ENCODE measurements at regions not wholly inside any gene's neighbourhood (a gene's known extent, or its start where the extent isn't known, plus 50 kb on each side); places are given as distances from the start of the nearest gene placed in this dataset.

GRCh38 chr2:100752628-100753333 lies 67.2 kb upstream of the NPAS2 start:
- no peaks in the 10 kb centered on the region for H3K9me3 ChIP-seq (ENCODE audit: insufficient read depth, low read depth, low read length)
- no peaks in the 10 kb centered on the region for H3K36me3 ChIP-seq (ENCODE audit: insufficient read depth, low read length)
- no peak overlapping the region for H3K4me3 ChIP-seq (ENCODE audit: low read length)
- no peak overlapping the region for H3K27ac ChIP-seq (ENCODE audit: low read depth, low read length)
- H3K9ac ChIP-seq (ENCODE audit: low read depth, low read length) = no peak overlapping the region
- 89% methylated on average over 1 of the region's 2 CpGs for WGBS
- no peaks in the 10 kb centered on the region for H3K4me1 ChIP-seq (ENCODE audit: insufficient read depth, low read length)
- no peaks in the 10 kb centered on the region; the same call in 1 of the 2 replicates for H3K27me3 ChIP-seq (ENCODE audit: insufficient read depth, low read length)

GRCh38 chr2:100753444-100753843 lies 66.5 kb upstream of the NPAS2 start:
- H3K9ac ChIP-seq (ENCODE audit: low read depth, low read length) = no peak overlapping the region
- H3K27ac ChIP-seq (ENCODE audit: low read depth, low read length) = no peak overlapping the region
- WGBS = 91% methylated on average over 4 of the region's 4 CpGs

GRCh38 chr2:100753881-100754280 lies 66.1 kb upstream of the NPAS2 start:
- H3K4me1 ChIP-seq (ENCODE audit: insufficient read depth, low read length) = no peaks in the 10 kb centered on the region
- no peaks in the 10 kb centered on the region; the same call in 1 of the 2 replicates for H3K27me3 ChIP-seq (ENCODE audit: insufficient read depth, low read length)
- H3K27ac ChIP-seq (ENCODE audit: low read depth, low read length) = no peak overlapping the region
- H3K9me3 ChIP-seq (ENCODE audit: insufficient read depth, low read depth, low read length) = no peaks in the 10 kb centered on the region
- WGBS = no CpG with 5 or more reads among the region's 1 CpG
- H3K36me3 ChIP-seq (ENCODE audit: insufficient read depth, low read length) = no peaks in the 10 kb centered on the region
- no peak overlapping the region for H3K4me3 ChIP-seq (ENCODE audit: low read length)
- H3K9ac ChIP-seq (ENCODE audit: low read depth, low read length) = no peak overlapping the region

More at GRCh38 chr2:100753444-100753843, 66.5 kb upstream of the NPAS2 start:
- H3K9me3 ChIP-seq (ENCODE audit: insufficient read depth, low read depth, low read length) = no peaks in the 10 kb centered on the region
- no peaks in the 10 kb centered on the region for H3K36me3 ChIP-seq (ENCODE audit: insufficient read depth, low read length)
- no peak overlapping the region for H3K4me3 ChIP-seq (ENCODE audit: low read length)
- H3K27me3 ChIP-seq (ENCODE audit: insufficient read depth, low read length) = no peaks in the 10 kb centered on the region; the same call in 1 of the 2 replicates
- H3K4me1 ChIP-seq (ENCODE audit: insufficient read depth, low read length) = no peaks in the 10 kb centered on the region

- Histone ChIP-seq H3K36me3 (ENCODE audit: insufficient read depth, low read length) (no peaks in the 10 kb centered on the region), H3K27ac (ENCODE audit: low read depth, low read length) (no peak overlapping the region), H3K9me3 (ENCODE audit: insufficient read depth, low read depth, low read length) (no peaks in the 10 kb centered on the region), H3K4me3 (ENCODE audit: low read length) (no peak overlapping the region), H3K27me3 (ENCODE audit: insufficient read depth, low read length) (no peaks in the 10 kb centered on the region; the same call in 1 of the 2 replicates), H3K4me1 (ENCODE audit: insufficient read depth, low read length) (no peaks in the 10 kb centered on the region), H3K9ac (ENCODE audit: low read depth, low read length) (no peak overlapping the region)
- WGBS = 94% methylated on average over 4 of the region's 4 CpGs
Measured at GRCh38 chr2:100754951-100755350, 65.0 kb upstream of the NPAS2 start.

GRCh38 chr2:100755441-100755840 lies 64.5 kb upstream of the NPAS2 start:
- H3K9ac ChIP-seq (ENCODE audit: low read depth, low read length) = no peak overlapping the region
- H3K27me3 ChIP-seq (ENCODE audit: insufficient read depth, low read length) = no peaks in the 10 kb centered on the region; the same call in 1 of the 2 replicates
- 85% methylated on average over 2 of the region's 2 CpGs for WGBS
- H3K36me3 ChIP-seq (ENCODE audit: insufficient read depth, low read length) = no peaks in the 10 kb centered on the region
- H3K9me3 ChIP-seq (ENCODE audit: insufficient read depth, low read depth, low read length) = no peaks in the 10 kb centered on the region
- H3K27ac ChIP-seq (ENCODE audit: low read depth, low read length) = no peak overlapping the region
- no peak overlapping the region for H3K4me3 ChIP-seq (ENCODE audit: low read length)
- H3K4me1 ChIP-seq (ENCODE audit: insufficient read depth, low read length) = no peaks in the 10 kb centered on the region

GRCh38 chr2:100756704-100757103 lies 63.2 kb upstream of the NPAS2 start:
- Histone ChIP-seq H3K4me3 (ENCODE audit: low read length) (no peak overlapping the region), H3K36me3 (ENCODE audit: insufficient read depth, low read length) (no peaks in the 10 kb centered on the region), H3K9ac (ENCODE audit: low read depth, low read length) (no peak overlapping the region), H3K27me3 (ENCODE audit: insufficient read depth, low read length) (no peaks in the 10 kb centered on the region; the same call in 1 of the 2 replicates), H3K4me1 (ENCODE audit: insufficient read depth, low read length) (no peaks in the 10 kb centered on the region), H3K27ac (ENCODE audit: low read depth, low read length) (no peak overlapping the region), H3K9me3 (ENCODE audit: insufficient read depth, low read depth, low read length) (no peaks in the 10 kb centered on the region)
- WGBS = 79% methylated on average over 1 of the region's 1 CpG

- Histone ChIP-seq H3K9ac (ENCODE audit: low read depth, low read length) (no peak overlapping the region), H3K27me3 (ENCODE audit: insufficient read depth, low read length) (no peaks in the 10 kb centered on the region; the same call in 1 of the 2 replicates), H3K36me3 (ENCODE audit: insufficient read depth, low read length) (no peaks in the 10 kb centered on the region), H3K4me3 (ENCODE audit: low read length) (no peak overlapping the region), H3K4me1 (ENCODE audit: insufficient read depth, low read length) (no peaks in the 10 kb centered on the region), H3K27ac (ENCODE audit: low read depth, low read length) (no peak overlapping the region), H3K9me3 (ENCODE audit: insufficient read depth, low read depth, low read length) (no peaks in the 10 kb centered on the region)
- WGBS = 91% methylated on average over 6 of the region's 6 CpGs
Measured at GRCh38 chr2:100757621-100758394, 62.1 kb upstream of the NPAS2 start.

GRCh38 chr2:100759901-100760300 lies 60.0 kb upstream of the NPAS2 start:
- H3K4me1 ChIP-seq (ENCODE audit: insufficient read depth, low read length) = no peaks in the 10 kb centered on the region
- no peaks in the 10 kb centered on the region for H3K36me3 ChIP-seq (ENCODE audit: insufficient read depth, low read length)
- H3K4me3 ChIP-seq (ENCODE audit: low read length) = no peak overlapping the region
- H3K27me3 ChIP-seq (ENCODE audit: insufficient read depth, low read length) = no peaks in the 10 kb centered on the region; the same call in 1 of the 2 replicates
- H3K9ac ChIP-seq (ENCODE audit: low read depth, low read length) = no peak overlapping the region
- H3K9me3 ChIP-seq (ENCODE audit: insufficient read depth, low read depth, low read length) = no peaks in the 10 kb centered on the region
- no peak overlapping the region for H3K27ac ChIP-seq (ENCODE audit: low read depth, low read length)
- WGBS = 100% methylated on average over 4 of the region's 4 CpGs

- 94% methylated on average over 1 of the region's 1 CpG for WGBS
- Histone ChIP-seq H3K9ac (ENCODE audit: low read depth, low read length) (no peak overlapping the region), H3K4me3 (ENCODE audit: low read length) (no peak overlapping the region), H3K27ac (ENCODE audit: low read depth, low read length) (no peak overlapping the region), H3K36me3 (ENCODE audit: insufficient read depth, low read length) (no peaks in the 10 kb centered on the region), H3K4me1 (ENCODE audit: insufficient read depth, low read length) (no peaks in the 10 kb centered on the region), H3K27me3 (ENCODE audit: insufficient read depth, low read length) (no peaks in the 10 kb centered on the region), H3K9me3 (ENCODE audit: insufficient read depth, low read depth, low read length) (no peaks in the 10 kb centered on the region)
Measured at GRCh38 chr2:100761365-100761764, 58.6 kb upstream of the NPAS2 start.

- Histone ChIP-seq H3K27me3 (ENCODE audit: insufficient read depth, low read length) (no peaks in the 10 kb centered on the region), H3K9ac (ENCODE audit: low read depth, low read length) (no peak overlapping the region), H3K27ac (ENCODE audit: low read depth, low read length) (no peak overlapping the region), H3K36me3 (ENCODE audit: insufficient read depth, low read length) (no peaks in the 10 kb centered on the region), H3K4me1 (ENCODE audit: insufficient read depth, low read length) (0 out of 2 replicates have a peak, but pooled peaks cover 2% of the 10 kb centered on the region), H3K4me3 (ENCODE audit: low read length) (no peak overlapping the region), H3K9me3 (ENCODE audit: insufficient read depth, low read depth, low read length) (no peaks in the 10 kb centered on the region)
- 98% methylated on average over 2 of the region's 2 CpGs for WGBS
Measured at GRCh38 chr2:100764430-100764829, 55.5 kb upstream of the NPAS2 start.

- WGBS = 69% methylated on average over 4 of the region's 4 CpGs
- H3K27ac ChIP-seq (ENCODE audit: low read depth, low read length) = no peak overlapping the region
Measured at GRCh38 chr2:100765481-100765880, 54.5 kb upstream of the NPAS2 start.

More at GRCh38 chr2:100765481-100765880, 54.5 kb upstream of the NPAS2 start:
- Histone ChIP-seq H3K9me3 (ENCODE audit: insufficient read depth, low read depth, low read length) (no peaks in the 10 kb centered on the region), H3K36me3 (ENCODE audit: insufficient read depth, low read length) (no peaks in the 10 kb centered on the region), H3K9ac (ENCODE audit: low read depth, low read length) (no peak overlapping the region), H3K4me1 (ENCODE audit: insufficient read depth, low read length) (0 out of 2 replicates have a peak, but pooled peaks cover 2% of the 10 kb centered on the region), H3K27me3 (ENCODE audit: insufficient read depth, low read length) (no peaks in the 10 kb centered on the region), H3K4me3 (ENCODE audit: low read length) (no peak overlapping the region)

Data from HUES64 (cell line).